ENCODE measurements at regions not wholly inside any gene's neighbourhood (a gene's known extent, or its start where the extent isn't known, plus 50 kb on each side); places are given as distances from the start of the nearest gene placed in this dataset.

DNA sequence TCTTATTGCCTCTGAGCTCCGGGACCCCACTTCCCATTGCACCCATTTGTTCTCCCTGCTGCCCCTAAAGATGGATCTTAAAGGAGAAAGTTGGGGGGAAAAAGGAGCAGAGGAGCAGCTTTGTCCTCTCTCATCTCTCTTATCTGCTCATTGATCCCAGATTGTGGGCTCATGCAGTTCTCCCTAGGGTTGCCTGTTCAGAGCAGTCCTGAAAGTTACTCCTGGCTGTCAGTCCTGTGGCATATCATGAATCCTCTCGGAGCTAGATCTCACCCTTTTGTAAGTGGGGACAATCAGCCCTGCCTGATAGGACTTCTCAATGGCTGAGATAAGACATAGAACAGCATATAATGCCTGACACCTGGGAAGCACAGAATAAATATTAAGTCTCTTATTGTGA, 440.3 kb downstream of the IRS2 start:
- TF ChIP-seq, protein P1, sequence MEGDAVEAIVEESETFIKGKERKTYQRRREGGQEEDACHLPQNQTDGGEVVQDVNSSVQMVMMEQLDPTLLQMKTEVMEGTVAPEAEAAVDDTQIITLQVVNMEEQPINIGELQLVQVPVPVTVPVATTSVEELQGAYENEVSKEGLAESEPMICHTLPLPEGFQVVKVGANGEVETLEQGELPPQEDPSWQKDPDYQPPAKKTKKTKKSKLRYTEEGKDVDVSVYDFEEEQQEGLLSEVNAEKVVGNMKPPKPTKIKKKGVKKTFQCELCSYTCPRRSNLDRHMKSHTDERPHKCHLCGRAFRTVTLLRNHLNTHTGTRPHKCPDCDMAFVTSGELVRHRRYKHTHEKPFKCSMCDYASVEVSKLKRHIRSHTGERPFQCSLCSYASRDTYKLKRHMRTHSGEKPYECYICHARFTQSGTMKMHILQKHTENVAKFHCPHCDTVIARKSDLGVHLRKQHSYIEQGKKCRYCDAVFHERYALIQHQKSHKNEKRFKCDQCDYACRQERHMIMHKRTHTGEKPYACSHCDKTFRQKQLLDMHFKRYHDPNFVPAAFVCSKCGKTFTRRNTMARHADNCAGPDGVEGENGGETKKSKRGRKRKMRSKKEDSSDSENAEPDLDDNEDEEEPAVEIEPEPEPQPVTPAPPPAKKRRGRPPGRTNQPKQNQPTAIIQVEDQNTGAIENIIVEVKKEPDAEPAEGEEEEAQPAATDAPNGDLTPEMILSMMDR (conservative IDR thresholded peaks at IDR 0.05), result no peak
- TF ChIP-seq ZFX (IDR thresholded peaks at IDR 0.05), result no peak
